ENCODE measurements at regions not wholly inside any gene's neighbourhood (a gene's known extent, or its start where the extent isn't known, plus 50 kb on each side); places are given as distances from the start of the nearest gene placed in this dataset.
"Not testable (repeated sequence)": the region's sequence is repeated elsewhere in the genome, so short reads cannot be mapped to it uniquely, and the experiment has no call there.

DNA sequence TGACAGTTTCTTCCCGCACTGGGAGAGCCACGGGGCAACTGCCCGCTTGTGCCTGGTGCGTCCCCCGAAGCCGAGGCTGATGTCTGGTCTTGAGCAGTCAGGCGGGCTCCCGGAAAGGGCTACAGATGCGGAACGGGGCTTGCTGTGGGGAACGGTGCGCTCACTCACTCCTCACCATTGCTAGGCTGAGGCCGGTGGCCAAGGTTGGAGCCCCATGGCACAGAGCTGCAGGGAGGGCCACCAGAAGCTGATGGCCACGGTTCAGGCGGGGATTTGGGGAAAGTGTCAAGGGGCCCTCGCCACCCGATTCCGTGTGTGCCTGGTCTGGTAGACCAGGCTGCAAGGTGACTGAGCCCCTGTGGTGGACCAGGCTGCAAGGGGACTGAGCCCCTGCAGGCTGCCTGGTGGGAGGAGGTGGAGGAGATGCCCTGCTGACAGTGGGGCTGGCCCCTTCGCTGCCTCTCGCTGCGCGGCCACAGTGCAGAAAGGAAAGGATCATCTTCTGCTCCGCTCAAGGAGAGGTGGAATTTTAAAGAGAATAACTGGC is 1315.8 kb downstream of the BRD1 start:
- no peak for DNase-seq

DNA sequence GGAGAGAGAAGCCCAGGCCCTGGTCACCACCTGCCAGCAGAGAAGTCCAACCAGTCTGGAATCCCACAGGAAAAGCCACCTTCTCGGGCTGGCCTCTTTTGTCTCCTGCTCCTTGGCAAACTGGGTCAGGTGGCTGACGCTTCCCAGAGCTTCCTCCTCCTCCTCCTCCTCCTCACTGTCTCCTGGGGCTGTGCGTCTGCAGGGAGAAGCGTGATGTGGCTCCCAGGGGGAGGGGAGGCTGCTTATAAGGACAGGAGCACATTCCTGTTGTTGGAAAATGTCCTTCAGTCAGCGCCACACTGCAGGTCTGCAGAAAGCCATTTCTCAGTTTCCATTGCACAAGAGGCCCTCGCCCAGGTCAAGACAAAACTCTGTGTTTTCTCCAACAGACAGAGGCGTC is 1316.5 kb downstream of the BRD1 start:
- DNase-seq = no peak

DNA sequence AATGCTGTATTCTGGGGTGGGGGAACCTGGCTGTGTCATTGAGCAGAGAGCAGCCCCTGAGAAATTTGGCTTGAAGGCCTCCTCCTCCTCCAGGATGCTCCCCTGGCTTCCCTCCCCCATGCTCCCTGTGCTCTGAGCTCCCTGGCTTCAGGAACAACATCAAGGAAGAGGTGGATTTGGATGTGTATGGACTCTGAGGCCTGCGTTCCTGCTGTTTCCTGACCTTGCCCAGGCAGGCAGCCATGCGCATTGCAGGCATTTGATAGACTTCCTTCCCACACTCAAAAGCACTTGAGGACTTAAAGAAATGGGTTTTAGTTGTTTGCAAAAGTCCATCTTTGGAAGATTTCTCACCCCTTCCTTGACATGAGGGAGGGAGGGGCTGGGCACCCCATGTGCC is 1317.1 kb downstream of the BRD1 start:
- DNase-seq = no peak

DNA sequence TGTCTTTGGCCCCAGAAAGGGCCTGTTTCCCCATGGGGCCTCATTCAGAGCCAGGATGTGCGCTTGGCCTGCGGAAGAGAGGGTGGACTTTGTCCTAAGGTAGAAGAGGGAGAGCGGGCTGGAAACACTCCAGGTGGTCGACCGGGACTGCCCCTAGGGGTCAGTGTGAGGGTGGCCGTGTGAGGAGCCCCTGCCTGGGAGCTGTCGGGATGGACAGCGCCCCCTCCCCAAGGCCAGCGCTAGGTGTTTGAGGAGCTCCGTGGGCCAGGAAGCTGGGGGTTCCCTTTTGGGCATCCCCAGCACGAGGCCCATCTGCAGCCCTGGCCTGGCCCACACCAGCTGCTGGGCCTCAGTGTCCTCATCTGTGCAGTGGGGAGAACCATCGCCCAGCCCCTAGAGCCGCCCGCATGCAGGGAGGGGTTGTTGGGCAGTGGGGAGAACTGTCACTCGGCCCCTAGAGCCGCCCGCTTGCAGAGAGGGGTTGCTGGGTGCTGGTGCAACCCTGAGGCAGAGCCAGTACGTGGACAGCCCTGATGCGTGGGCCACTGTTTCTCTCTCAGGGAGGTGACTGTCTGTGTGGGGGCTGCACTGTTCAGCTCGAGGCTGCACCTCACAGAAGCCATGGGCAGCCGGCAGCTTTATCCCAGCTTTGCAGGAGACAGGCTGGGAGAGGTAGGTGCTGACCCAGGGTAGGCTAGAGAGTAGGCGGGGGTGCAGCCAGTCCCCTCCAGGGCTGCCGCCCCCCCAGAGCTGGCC is 1319.9 kb downstream of the BRD1 start:
- DNase-seq = no peak

DNA sequence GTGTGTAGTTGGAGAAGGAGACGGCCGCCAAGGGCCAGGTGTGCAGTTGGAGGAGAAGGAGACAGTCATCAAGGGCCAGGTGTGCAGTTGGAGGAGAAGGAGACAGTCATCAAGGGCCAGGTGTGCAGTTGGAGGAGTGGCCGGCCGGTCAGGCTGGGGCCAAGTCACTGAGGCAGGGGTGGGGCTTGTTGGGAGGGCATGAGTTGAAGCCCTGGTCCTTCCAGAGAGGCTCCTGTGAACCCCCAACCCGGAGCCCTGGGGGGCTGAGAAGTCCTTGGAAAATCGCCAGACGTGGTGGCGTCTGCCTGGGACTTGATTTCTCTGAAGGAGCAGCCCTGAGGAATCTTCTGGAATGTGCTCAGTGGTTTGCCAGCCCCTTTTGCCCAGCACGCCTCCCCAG is 1320.5 kb downstream of the BRD1 start:
- no peak for DNase-seq

DNA sequence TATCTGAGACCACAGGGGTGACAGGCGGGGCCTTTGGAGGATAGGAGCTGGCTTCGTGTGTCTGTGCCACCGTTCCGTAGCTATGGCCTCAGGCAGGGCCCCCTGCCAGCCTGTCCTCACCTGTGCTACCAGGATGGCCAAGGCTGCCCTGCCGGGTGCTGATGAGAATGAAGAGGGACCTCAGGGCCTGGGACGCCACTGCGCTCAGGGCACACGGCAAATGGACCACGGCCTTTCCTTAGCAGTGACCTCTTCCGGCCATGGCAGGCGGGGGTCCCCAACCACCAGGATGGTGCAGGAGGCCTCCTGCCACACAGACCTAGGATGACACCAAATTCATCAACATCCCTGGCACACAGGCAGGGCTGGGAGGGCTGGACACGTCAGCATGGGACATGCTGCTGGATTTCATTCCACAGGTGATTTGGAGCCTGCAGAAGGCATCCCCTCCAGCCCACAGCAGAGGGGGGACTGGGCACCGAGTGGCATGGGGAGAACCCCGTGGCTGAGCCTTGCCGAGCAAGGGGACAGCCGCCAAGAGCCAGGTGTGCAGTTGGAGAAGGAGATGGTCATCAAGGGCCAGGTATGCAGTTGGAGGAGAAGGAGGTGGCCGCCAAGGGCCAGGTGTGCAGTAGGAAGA is 1321.0 kb downstream of the BRD1 start:
- no peak for DNase-seq

DNA sequence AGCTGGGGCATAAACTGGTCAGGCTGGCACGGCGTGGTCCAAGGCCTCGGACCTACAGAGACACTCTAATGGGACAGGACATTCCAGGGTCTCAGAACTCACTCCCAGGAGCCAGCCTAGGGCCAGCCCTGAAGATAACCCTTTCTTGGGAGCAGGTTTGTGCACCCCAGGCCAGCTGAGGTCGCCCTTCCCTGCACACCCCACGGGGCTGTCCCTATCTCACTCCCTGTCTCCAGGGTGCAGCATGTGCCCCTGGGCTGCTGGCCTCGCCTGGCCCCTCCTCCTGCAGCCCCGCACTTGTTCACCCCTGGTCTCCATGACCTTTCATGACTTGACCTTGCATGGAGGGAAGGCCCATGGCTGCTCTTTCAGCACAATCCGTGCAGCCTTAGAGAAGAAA is 1321.8 kb downstream of the BRD1 start:
- DNase-seq = no peak

DNA sequence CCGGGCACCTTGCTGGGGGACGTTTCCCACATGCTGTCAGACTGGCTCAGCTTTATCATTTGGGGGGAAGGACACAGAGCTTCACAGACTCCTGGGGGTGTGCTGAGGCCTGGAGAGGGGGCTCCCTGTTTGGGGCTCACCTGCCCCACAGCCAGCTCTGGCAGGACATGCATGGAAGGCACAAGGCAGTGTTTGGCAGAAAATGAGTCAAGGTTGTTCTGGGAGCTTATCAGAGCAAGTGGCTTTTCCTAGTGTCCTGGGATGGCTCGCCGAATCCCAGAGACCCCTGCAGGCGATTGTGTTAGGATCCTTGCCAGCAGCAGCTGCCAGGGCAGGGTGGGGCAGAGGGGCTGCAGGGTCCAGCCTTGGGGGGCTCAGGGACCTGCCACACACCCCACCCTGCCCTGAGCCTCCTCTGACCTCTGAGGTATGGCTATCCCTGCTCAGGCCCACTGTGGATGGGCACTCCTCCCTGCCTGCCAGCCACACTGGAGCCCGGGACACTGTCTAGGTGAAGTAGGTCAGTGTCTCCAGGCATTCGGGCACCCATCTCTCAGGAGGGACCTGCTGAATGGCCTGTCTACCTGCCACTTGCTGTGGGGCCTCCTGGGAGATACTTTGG is 1323.0 kb downstream of the BRD1 start:
- DNase-seq = no peak

DNA sequence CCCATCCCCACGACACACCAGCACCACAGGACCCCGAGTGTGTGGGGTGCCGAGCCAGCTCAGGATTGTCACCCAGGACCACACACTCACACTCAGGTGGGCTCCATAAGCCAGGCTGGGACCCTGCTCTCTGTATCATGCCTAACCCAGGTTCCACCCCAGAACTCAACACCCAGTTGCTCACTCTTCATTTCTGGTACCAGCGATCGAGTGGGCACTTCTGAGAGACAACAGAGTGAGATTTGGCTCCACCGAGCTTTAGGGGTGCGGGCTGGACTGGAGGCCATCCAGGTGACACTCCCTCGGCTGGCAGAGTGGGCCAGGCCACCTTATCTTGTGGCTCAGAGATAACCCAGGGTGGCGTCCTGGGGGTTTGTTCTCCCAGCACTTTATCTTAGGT is 1323.8 kb downstream of the BRD1 start:
- DNase-seq = no peak

DNA sequence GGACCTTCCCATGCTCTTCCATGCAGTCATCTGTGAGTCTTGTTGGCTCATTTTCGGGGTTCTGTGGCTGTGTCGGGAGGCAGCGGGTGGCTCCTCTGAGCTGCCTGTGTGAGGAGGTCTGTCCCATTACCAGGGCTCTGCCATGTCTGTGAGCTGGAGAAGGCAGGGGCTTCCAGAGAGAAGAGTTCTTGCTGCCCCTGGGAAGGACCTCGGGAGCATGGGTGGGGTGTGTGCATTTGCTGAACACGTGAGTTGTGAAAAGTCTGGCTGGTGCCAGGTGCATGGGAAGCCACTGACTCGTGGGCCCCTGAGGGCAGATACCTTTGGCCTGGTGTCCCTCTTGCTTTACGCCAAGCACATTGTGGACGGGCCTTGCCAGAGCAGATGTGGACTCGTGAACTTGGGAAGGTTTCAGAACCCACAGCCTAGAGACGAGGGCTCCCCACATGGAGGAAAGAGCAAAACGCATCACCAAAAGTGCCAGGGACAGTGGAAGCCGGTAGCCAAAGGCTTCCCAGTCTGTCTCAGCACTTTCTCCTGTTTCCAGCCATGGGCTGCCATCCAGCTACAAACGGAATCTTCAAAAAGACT is 1324.5 kb downstream of the BRD1 start:
- DNase-seq = no peak

DNA sequence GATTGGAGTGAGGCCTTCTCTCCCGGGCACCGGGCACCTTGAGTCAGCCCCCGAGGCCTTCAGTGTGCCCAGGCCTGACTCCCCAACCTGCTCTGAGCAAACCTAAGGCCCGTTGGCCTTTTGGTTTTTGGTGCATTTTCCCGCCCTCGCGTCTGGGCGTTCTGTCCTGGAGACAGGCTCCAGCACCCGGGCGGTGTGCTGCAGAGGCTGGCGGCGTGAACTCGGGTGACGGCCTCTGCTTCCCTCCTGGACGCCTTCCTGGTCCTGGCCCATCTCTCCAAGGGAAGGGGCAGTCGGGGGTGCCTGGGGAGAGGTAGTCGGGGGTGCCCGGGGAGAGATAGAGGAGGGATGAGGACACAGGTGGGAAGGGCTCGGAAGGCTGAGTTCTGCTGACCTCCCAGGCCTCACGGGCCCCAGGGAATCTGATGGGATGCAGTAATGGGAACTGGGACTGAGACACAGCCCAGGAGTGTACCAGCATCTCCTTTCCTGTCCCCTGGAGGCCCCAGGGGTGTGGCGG is 1326.4 kb downstream of the BRD1 start:
- no peak for DNase-seq

DNA sequence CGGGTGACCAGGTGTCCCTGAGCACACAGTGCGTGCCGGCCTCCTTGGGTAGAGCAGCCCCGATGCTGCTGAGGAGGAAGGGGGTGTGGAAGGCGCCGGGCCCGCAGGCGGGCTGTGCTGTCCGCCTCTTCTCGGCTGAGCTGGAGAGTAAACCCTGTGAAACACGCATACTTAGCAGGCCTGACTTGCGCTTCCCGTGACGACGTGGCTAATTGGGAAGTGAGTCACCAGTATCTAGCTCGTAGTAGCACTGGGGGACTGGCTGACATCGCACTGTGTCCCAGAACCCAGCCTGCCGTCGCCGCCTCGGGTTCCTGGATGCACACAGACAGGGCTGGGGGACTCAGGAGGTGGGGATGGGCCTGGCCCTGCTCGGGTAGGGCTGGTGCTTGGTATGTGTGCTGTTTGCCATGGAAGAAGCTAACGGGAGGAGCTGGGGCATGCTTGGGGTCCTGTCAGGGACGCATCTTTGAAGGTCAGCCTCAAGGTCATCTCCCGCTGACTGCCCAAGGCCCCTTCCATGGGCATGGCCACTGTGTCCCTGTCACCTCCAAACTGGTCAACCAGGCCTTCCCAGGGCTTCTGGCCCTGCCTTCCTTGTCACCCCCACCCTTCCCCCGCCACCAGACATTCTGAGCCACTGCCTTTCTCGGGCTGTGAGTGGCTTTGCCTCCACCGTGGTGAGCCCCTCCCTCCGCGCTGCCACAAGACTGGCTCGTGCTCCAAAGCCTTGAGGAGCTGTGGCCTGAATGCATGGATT is 1327.0 kb downstream of the BRD1 start:
- no peak for DNase-seq

DNA sequence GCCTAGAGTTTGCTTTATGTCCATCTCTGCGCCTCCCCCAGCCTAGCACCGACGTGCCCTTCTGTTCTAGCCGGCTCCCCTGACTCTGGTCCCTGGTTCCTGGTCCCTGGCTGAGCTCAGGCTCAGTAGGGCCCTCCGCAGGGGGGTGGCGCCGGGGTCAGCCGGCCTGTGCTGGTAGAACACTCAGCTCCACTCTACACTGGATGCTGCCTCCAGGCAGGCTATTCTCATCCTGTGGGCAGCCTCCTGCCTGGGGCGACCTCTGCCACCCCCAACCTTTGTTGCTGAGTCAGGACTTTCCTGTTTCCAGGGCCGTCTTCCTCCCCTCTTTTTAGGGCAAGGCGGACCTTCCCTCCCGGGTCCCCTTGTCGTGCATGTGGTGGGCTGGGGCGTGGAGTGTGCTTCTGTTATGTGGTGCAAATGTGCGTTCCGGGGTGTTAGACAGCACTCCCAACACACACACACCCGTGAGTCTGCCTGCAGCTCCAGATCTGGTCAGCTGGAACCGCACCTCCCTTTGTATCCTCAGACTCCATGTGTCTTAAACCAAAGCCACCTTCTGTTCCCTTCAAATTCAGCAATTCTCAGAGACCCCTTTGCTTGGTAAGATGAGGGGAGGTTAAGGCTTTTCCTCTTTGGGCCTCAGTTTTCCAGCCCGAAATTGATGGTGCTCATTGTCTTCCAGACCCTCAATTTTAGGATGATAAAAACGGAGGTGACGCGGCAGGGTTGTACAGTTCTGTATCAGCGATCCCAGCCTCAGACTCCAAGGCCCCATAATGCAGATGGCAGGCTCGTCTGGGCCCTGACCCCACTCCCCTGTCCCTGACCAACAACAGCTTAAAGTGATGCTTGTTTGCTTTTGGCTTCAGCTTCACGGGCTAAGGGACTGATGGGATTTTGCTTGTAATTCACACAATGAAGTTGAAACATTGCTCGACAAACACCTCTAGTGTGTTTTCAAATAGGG is 1327.9 kb downstream of the BRD1 start:
- no peak for DNase-seq

DNA sequence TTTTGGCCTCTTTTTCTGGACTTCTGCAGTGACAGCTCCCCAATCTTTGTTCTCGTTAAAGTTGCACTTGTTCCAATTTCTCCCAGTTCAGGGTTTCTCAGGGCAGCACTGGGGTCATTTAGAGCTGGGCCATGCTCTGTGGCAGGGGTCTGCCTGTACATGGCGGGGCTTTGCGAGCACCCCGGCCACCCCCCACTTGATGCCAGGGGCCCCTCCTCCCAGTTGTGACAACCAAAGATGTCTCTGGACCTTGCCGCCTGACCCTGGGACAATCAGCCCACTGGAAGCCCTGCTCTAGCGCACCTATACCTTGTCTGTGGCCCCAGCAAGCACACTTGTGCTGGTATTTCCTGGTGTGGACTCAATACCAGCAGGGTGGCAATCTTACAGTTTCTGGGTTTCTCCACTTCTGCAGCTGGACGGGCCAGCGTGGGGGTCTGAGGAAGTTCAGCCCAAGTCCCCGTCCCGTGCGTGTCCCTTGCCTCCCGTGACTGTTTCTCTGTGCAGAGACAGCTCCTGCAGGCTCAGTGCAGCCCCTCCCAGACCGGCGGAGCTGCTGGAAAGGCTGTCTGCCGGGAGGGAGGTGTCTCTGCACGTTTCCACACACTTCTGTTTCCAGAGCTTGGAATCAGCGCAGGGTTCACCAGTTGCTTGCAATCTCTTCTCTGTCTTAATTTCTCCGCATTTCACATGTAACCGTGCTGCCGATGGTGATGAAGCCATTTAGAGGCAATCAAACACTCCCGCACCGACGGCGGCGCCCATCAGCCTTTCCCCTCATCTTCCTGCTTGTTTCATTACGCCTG is 1328.9 kb downstream of the BRD1 start:
- DNase-seq = no peak

DNA sequence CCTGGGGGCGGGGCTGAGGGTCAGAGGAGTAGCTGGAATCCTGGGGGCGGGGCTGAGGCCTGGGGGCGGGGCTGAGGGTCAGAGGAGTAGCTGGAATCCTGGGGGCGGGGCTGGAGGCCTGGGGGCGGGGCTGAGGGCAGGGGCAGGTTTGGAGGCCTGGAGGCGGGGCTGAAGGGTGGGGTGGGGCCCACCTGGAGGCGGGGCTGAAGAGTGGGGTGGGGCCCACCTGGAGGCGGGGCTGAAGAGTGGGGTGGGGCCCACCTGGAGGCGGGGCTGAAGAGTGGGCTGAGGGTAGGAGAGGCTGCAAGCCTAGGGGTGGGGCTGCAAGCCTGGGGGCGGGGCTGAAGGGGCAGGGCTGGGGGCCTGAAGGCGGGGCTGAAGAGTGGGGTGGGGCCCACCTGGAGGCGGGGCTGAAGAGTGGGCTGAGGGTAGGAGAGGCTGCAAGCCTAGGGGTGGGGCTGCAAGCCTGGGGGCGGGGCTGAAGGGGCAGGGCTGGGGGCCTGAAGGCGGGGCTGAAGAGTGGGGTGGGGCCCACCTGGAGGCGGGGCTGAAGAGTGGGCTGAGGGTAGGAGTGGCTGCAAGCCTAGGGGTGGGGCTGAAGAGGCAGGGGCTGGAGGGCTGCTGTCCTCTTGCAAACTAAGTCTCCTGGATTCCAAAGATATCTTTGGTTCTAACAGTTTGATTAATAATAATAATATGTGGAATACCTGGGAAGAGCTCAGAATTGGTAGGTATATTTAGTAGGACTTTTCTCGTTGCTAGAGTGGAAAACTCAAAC is 1329.7 kb downstream of the BRD1 start:
- not testable (repeated sequence) for DNase-seq

DNA sequence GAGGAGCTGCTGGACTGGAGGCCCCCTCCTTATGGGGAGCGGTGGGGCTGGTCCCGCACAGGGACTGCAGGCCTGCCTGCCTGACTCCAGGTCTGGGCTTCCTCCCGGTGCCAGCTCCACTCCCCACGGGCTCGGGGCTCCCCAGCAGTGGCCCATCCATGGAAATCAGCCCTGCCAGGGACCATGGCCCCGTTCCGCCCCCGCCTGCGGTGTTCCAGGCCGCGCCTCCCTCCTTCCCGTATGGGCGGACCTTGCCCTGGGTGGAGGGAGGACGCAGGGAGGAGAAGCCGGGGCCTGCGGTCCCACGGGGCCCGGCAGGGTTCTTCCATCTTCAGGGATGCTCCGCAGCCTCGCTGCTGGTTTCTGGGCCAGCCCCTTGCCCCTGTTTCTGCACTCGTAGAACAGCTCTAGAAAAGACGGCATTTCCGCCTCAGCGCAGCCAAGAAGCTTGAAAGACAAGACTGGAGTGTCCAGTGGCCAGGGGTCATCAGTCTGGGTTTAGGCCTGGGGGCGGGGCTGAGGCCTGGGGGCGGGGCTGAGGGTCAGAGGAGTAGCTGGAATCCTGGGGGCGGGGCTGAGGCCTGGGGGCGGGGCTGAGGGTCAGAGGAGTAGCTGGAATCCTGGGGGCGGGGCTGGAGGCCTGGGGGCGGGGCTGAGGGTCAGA is 1330.6 kb downstream of the BRD1 start:
- no peak for DNase-seq

DNA sequence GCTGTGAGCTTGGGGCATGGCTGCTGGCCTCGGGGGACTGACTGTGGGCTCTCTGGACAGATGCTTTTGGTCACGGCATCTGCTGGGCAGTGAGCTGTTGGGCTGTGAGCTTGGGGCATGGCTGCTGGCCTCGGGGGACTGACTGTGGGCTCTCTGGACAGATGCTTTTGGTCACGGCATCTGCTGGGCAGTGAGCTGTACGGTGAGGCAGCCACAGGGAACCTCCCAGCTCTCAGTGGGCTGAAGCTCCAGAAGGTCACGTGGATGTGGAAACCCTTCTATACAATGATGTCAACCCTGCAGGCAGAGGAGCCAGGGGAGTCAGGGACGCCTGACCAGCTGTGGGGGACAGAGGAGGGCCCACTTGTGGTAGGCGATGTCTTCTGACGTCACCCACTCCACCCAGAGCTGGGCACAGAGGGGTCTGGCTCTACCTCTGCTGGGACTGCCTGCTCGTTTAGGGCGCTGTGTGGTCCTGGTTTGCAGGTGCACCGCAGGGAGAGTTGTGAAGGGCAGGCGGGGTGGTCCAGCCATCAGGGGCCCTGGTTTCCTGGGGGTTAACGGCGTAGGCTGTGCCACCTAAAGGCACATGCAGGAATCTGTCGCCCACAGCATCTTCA is 1331.3 kb downstream of the BRD1 start:
- DNase-seq = no peak

DNA sequence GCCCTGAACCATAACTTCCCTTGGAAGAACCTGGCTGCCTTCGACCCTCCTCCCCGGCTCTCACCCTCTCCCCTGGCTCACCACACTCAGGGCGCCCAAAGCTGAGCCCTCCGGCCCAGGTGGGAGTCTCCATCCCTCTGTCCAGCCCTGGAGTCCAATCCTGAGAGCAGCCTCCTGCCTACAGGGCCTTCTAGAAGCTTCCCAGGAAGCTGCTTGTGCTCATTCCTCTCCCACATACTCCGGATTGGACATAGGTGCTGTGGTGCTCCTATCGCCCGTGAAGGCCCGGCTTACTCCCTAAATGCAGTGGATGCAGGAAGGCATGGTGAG is 1332.0 kb downstream of the BRD1 start:
- DNase-seq = no peak

Data from NCI-H1105 (cell line).